ENCODE measurements at regions not wholly inside any gene's neighbourhood (a gene's known extent, or its start where the extent isn't known, plus 50 kb on each side); places are given as distances from the start of the nearest gene placed in this dataset.

DNA sequence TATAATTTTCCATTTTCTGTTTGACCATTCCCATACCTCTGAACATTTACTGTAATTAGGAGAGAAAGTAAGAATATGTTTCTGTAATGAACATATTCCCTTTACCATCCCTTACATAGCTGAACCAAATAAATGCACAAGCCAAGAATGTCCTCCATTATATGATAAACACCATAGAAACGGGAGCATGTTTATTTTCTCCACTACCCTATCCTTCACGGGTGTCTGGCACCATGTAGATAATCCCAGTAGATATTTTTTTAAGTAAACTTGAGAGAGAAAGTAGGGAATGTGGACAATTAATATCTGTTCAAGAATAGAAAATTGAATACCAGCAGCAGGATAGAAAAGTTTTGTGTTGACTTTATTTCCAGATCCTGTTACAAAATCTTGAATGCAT, 928.4 kb downstream of the EFNB2 start:
- DNase-seq (ENCODE audit: low read depth), result no peak

DNA sequence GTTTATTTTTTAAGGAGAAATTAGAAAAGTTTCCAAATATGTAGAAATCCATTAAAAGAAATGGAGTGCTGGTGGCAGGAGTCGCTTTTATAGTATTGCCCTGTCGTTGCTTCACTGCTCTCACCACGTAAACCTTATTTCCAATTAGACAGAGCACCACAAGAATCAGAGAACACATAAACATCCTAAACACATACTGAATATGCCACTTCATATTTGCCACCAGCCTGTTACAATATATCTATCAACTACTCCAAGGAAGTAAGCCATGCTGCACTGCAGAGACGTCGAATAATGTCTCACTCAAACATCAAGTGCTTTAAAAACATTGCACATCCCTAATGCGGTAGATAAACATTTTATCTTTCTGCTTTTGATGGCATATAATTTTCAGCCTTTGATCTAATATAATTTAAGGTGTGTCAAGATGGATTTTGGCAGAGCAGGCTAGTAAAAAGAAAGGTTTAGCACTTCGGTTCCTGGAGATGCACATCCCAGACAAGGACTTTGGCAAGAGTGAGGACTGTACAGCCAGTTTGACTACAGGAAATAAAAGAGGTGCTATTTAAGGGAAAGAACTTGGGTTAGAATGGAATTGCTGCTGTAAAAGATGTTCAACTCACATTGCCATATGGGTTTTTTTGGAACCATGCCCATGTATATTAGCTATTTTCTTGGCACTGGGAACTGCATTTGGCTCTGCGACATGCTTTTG, 932.3 kb downstream of the EFNB2 start:
- no peak for DNase-seq (ENCODE audit: low read depth)

DNA sequence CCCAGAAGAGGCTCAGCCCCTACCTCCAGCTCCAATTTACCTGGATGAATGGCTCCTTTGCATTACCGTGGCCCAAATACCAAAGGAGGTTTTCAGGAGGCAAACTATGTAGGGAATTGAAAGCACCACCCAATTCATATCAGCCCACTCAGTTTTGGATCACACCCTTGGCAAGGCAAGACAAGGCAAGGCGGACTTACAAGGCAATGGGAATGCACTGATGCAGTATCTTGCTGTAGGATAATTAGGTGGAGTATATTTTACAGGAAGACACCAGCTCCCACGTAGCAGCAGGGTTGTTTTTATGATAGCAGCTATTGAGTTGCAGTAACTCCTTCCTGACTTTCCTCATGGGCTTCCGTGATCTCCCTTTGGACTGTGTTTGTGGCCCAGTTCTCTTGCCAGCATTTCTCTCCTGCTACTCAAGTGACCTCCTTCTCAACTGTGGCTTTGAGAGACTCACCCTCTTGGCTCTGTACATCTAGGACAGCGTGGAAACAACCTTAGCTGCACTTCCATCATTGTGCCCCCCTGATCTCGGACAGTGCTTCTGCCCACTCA, 935.9 kb downstream of the EFNB2 start:
- DNase-seq (ENCODE audit: low read depth), result no peak

DNA sequence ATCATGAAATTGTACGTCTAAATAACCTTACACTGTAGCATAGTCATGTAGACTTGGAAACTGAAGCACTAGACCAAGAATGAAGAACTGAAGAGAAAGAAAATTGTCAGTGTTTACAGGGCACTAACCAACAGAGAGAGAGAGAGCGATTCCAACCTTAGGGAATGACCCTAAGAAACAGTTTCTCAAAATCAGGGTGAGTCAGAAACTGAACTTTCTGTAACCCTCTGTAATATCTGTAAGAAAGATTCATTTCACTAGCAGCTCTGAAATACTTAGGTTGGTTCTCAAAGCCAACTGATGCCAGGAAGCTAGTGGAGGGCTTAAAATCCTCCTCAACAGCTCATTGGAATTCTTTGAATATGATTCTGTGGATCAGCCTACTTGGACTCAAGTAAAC, 936.9 kb downstream of the EFNB2 start:
- no peak for DNase-seq (ENCODE audit: low read depth)

DNA sequence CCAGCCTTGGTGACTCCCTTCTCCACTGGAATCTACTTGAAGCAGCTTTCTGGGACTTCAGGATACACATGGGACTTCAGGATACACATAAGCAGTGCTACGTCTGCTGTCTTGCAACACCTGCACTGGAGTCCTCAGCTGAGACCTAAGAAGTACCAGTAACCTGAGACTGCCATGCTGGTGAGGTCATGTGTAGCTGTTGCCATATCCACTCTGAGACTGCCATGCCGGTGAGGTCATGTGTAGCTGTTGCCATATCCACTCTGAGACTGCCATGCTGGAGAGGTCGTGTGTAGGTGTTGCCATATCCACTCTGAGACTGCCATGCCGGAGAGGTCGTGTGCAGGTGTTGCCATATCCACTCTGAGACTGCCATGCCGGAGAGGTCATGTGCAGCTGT, 937.9 kb downstream of the EFNB2 start:
- no peak for DNase-seq (ENCODE audit: low read depth)

DNA sequence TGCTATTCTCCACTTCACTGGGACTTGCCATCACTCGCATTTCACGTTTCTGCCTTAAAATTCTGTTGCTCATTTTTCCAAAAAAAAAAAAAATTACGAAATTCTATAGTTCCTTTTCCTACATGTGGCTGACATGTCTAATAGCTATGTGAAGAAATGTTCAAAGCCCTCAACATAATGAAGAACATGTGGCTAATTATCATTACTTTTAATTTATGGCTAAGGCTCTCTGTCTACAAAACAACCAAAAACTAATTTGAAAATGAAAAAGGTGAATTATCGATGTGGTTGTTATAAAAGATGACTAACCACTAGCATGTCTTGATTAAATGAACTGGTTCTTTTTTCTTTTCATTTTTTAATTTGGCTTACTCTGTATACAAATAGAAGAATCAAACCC, 940.0 kb downstream of the EFNB2 start:
- no peak for DNase-seq (ENCODE audit: low read depth)

DNA sequence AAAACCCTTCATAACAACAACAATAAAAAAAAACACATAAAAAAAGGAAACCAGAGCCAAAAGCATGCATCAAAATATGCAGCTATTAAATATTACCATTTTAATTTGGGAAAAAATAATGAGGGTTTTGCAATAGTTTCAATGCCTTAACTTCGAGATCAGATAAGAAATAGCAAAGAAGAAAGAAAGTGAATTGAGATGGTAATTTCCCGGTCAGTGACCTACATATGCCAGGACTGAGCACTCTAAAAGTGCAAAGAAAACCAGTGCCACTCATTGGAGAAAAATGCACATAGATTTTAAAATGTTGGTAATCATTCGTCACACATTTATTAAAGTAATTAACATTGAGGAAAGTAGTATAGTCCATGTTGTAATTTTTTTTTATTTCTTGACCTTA, 944.2 kb downstream of the EFNB2 start:
- DNase-seq (ENCODE audit: low read depth), result no peak

DNA sequence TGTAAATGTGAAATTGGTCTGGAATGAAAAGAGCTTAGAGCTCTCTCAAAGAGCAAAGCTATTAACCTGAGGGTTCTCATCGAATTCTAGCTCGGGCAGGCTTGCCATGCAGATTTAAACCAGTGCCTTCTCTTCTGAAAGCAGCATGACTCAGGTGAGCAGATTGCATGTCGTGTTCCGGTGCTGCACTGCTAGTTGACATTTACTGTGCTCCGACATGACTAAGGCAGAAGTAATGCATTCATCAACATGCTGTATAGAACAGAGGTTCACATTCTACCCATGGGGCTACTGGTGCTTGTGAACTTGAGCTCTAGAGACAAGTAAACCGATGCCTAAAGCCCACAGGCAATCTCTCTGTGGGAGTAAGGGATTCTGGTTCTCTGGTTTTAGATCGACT, 947.7 kb downstream of the EFNB2 start:
- DNase-seq (ENCODE audit: low read depth), result no peak

DNA sequence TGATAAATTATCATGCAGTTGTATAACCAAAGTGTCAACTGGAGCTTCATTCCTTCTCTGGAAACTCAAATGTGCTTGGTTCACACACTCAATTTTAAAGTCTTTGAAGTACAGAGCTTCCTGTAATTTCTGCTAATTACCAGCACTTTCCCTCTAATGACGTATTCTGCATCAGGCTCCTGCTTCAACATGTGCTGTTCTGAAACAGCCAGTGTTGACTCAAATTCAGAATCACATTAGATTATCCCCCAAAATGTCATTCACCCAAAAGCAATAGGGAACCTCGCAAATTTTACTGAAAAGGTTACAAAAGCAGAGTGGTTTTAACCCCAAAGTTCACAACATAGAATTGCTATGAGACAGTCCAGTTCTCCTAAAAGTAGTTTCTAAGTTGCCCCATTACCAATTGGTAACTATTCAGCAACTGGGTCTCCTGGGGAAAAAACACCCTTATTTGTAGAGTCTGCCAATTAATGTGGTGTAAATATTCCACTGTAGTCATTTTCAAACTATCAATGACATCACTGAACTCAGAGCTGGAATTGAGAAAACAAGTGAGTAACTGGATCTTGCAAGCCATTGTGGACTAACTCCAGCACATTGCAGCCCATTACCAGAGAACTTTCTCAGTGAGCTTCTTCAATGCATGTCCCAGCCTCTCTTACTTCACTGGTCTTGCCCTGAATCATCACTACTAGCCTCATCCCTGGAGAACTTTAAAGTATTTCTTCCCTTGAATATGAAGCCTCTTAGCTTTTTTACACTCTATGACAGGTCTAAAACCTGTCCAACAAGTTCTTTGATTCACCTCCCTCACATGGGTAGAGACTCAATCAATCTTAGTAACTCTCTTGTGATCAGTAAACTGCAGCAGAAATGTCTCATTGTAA, 955.4 kb downstream of the EFNB2 start:
- no peak for DNase-seq (ENCODE audit: low read depth)

DNA sequence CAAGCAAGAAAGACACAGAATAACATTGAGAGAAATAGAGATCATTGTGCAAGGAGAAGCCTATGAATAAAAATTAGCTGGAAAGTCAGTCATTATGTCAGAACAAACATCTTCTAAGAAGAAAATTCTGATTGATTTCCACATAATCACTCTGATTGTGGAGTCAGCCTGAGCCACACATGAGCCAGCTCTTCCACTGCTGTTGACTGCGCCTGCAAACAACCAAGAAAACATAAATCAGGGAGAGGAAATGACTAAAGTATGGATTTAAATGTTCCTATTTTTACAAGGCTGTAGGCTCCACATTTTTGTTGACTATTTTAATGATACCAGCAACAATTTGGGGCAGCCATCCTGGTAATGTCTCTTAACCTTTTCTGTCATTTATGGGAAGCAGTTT, 962.3 kb downstream of the EFNB2 start:
- DNase-seq (ENCODE audit: low read depth), result no peak

DNA sequence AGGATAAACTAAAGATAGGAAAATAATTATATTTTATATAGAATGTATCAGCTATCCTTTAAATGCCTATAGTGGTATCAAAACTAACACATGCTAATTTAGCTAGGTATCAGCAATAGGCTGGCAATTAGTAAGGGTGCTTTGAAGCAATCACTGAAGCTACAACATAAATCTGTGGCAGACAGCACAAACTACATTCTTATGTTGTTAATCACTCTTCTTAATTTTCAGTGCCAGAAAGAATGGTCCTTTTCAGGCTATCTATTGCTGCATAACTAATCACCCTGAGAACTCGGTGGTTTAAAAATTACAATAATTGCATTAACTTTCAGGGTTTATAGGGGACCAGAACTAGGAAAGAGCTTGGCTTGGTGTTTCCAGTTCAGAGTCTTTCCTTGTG, 963.1 kb downstream of the EFNB2 start:
- no peak for DNase-seq (ENCODE audit: low read depth)

DNA sequence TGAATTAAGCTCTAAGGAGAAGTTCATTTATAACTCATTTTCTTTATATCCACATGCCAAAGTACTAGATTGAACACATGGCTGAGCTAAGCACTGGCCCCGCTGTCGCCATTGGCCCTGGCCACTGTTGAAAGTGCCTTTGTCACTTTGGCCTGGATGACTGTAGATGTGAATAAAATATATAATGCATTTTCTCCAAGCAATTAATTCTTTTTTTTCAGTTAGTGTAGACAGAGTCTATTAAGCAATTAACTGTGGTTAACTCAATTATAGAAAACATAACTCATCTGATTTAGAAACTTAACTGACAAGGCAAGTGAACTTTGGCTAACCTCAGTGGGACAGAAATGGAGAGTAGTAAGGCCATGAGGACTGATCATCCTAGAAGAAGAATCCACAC, 965.6 kb downstream of the EFNB2 start:
- no peak for DNase-seq (ENCODE audit: low read depth)

DNA sequence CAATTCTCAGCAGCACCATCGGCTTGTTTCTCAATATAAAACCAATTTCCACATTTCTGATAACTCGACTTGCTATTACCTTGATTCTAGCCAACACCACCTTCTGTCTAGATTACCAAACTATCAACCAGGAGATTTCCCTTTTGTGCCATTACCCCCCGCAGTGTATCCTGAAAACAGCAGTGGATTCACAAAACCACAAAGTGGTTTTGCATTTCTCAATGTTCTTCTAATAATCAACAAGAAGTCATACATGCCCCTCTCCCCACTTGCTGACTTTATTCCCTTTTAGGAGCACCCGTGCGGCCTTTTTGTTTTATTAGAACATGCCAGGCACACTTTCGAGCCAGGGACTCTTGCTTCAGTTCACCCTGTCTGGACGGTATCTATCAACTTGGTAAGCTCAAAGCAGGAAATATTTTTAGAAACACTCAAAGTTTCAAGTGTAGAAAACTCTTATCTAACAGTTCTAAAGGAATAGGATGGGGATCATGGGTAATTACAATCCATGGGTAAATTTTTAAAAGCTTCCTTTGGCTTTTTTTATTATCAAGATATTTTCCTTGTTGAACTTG, 967.4 kb downstream of the EFNB2 start:
- DNase-seq (ENCODE audit: low read depth), result no peak

DNA sequence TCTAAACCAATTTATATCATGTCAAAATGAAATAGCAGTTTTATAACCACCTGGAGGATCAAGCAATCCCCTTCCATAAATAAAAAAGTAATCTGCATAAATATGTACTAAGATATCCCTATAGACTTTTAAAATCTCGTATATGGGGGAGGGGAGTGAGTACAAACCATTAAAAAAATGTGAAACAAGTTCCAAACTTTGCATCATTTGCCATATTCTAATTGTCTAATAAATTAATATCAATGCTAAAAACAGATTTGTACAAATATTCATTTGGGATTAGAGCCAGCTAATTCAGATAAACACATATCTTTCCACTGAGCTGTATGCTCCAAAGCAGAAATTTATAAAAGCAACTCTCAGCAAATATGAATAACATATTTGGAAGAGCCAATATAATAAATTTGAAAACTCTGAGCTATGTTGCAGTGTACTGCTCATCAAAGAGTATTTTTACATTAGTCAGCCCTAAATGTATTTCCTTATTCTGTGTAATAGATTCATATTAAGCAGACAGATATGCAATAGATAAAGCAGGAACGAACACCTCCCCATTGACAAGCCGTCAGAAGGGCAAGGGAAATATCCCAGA, 970.2 kb downstream of the EFNB2 start:
- no peak for DNase-seq (ENCODE audit: low read depth)

DNA sequence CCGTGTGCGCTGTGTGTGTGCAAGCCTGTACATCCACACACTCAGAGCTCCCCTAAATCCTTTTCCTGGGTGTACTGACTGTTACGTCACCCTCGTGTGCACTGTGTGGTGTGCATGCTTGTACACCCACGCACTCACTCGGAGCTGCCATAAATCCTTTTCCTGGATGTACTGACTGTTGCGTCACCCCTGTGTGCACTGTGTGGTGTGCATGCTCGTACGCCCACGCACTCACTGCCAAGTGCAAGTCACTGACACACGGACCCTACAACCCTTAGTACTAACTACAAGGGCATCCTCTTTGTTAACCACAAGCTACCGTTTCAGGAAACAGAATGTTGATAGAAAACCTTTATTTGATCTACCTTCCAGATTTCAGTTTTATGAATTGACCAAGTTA, 983.4 kb downstream of the EFNB2 start:
- DNase-seq (ENCODE audit: low read depth), result no peak

DNA sequence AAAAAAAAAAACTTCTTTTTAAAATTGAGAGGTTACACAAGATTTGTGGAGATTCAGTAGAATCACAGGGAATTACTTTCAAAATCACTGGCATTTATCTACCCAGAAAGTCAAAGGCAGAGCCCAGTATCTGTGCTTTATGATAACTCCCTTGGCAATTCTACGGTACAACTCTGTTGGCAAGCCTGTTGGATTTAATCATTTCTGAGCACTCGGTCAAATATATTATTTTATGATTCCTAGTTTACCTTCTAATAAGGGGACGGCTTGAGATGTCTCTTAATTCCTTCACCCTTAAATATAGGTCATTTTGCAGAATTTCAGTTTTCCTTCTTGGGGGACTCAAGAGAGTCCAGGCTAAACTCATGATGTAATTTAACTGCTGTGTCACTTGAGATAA, 987.6 kb downstream of the EFNB2 start:
- DNase-seq (ENCODE audit: low read depth), result no peak

DNA sequence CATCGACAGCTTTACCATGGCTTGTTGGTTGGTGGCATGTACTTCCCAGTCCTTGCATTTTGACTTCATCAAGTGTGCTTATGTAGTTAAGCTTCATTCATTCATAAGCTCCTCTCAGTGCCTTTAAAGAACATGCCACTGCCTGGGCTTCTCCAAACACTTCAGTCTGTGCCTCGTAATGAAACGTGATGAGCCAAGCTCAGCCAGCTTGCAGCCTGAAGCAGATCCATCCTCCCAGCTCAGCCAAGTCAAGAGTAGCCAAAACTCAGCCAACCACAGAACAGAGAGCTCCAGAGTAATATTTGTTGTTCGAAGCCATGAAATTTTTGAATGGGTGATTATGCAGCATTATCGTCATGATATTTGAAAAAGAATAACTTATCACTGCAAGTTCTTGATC, 989.7 kb downstream of the EFNB2 start:
- no peak for DNase-seq (ENCODE audit: low read depth)

DNA sequence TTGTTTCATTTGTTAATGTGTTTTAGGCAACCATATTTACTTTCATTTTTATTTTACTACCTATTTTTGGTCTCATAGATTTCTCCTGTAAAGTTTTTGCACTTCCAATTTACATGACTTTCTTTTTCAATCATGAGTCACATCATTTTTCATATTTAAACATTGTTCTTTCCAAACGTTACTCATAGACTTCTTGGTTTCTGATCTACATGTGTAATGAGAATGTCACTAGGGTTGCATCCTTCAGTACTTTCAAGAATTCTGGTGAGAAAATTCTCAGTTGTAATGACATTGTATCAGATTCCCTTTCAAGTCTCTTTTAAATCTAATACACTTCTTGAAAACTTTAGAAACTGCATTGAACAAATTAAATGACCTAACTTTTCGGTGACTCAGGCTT, 991.7 kb downstream of the EFNB2 start:
- no peak for DNase-seq (ENCODE audit: low read depth)

DNA sequence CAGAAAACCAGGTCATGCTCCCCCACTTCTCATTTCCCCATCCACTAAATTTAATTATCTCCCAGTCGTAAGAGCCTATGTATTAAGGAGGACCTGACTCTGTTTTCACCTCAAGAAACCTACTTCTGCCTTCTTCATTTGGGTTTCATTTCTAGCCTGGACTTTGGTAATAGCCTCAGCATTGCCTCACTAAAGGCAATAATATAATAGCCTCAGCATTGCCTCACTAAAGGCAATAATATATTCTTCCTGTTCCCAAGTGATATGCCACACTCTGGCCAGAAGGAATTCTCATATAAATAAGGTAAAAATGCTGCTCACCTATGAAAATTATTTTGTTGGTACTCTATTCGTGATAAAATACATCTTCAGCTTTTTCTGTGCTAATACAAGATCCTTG, 993.9 kb downstream of the EFNB2 start:
- no peak for DNase-seq (ENCODE audit: low read depth)

DNA sequence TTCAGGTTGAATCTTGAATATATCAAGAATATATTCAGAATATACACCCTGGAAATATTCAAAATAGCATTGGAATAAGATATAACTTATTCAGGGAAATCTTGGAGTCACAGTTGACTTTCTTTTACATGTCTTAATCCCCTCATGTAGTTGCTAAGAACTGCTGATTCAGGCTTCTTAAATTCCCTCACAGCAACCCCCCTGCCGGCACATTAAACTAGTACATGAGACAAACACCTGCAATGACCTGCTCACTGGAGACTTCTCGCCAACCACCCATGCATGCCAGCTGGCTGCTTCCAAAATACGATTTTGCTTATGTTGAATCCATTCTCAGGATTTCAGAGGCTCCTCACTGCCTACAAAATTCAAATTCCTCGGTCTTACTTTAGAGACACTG, 997.1 kb downstream of the EFNB2 start:
- no peak for DNase-seq (ENCODE audit: low read depth)

DNA sequence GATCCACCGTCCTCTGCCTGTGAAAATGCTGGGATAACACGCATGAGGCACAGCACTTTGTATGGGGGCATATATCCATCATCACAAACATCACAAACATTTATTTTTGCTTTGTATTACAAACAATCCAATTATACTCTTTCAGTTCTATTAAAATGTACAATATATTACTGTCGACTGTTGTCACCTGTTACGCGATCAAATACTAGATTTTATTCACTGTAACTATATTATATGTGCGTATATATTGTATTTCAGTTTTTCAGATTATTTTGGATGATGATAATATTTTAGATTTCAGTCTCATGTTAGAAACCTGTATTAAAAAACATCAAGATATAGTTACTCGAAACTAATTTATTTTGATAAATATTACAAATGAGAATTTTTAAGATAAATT, 998.3 kb downstream of the EFNB2 start:
- DNase-seq (ENCODE audit: low read depth), result no peak

DNA sequence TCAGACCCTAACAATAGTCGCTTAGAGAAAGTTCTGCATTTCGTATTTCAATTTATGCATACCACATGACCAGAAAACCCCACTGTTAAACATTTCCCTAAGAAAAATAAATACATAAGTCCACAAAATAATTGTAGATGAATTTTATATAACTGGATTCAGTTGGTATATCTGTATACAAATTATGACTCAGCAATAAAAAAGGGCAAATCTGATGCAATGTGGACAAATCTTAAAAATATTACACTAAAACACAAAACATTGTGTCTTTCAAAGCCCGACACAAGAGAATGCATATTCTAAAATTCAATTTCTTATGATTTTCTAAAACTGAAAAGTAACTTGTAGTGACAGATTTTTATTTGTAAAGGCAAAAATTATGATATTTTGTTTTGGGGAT, 1005.0 kb downstream of the EFNB2 start:
- no peak for DNase-seq (ENCODE audit: low read depth)

DNA sequence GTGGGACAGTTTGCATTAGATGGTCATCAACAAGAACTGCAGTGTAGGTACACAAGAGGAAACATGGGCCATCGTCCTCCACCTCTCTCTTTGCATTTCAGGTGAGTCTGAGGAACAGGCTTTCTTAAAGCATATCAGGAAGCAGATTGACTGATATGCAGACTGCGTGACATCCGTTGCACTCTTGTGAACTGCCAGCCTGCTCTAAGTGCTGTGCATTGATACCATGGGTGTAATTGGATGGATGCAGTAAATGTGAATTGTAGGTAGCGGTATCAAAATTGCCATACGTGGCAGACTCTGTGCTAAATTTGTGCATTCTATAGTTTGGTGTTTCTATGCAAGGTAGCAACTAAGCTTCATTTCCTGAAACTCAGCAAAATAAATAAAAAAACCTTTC, 1008.3 kb downstream of the EFNB2 start:
- no peak for DNase-seq (ENCODE audit: low read depth)

Data from activated T-helper 1 cell treated with Interleukin-2 at 50 U/mL for 16 hours (primary cell).